OCI-LY3 (cell line): ENCODE measurements at regions not wholly inside any gene's neighbourhood (a gene's known extent, or its start where the extent isn't known, plus 50 kb on each side); places are given as distances from the start of the nearest gene placed in this dataset.
"Not testable (repeated sequence)": the region's sequence is repeated elsewhere in the genome, so short reads cannot be mapped to it uniquely, and the experiment has no call there.

Source experiments
- H2AFZ ChIP-seq: fragments of 200-600, 300-600 bp; shearing (Covaris generic); 2 replicates; pipeline ENCODE4 v1.6.0; 2014; ENCODE audit warnings: antibody characterized with exemption, low read depth, low read length
- H3K27ac ChIP-seq: fragments of 200-600, 300-600 bp; sonication (generic); 2 replicates; pipeline ENCODE4 v1.5.1; 2014; ENCODE audit warnings: mild to moderate bottlenecking, low read length, moderate library complexity, mixed read lengths
- H3K27me3 ChIP-seq: fragments of 200-600, 300-600 bp; sonication (generic); 2 replicates; pipeline ENCODE4 v1.6.1; 2014; ENCODE audit warnings: low read depth, low read length, mixed read lengths
- H3K36me3 ChIP-seq: fragments of 200-600, 300-600 bp; sonication (generic); replicated peaks from 2 replicates; pipeline ENCODE3; 2014; ENCODE audit warnings: low read depth, low read length, mixed read lengths
- H3K4me1 ChIP-seq: fragments of 300-600, 200-600 bp; sonication (generic); 2 replicates; pipeline ENCODE4 v1.6.1; 2014; ENCODE audit warnings: low read length, mixed read lengths
- H3K4me2 ChIP-seq: fragments of 200-600, 300-600 bp; sonication (generic); 2 replicates; pipeline ENCODE4 v1.6.1; 2014; ENCODE audit warnings: low read length, mixed read lengths
- H3K4me3 ChIP-seq: fragments of 300-600, 200-600 bp; sonication (generic); 2 replicates; pipeline ENCODE4 v1.5.1; 2014; ENCODE audit warnings: antibody characterized with exemption, mild to moderate bottlenecking, low read length, moderate library complexity
- H3K79me2 ChIP-seq: fragments of 300-600, 200-600 bp; shearing (Covaris generic); 2 replicates; pipeline ENCODE4 v1.6.1; 2014; ENCODE audit warnings: mild to moderate bottlenecking, low read length, mixed read lengths
- H3K9ac ChIP-seq: fragments of 300-600, 200-600 bp; shearing (Covaris generic); 2 replicates; pipeline ENCODE4 v1.6.0; 2014; ENCODE audit warnings: mild to moderate bottlenecking, low read length, moderate library complexity
- H3K9me3 ChIP-seq: fragments of 200-600, 300-600 bp; shearing (Covaris generic); 2 replicates; pipeline ENCODE4 v1.6.1; 2014; ENCODE audit warnings: low read length, mixed read lengths; ENCODE audit not compliant: insufficient read depth
- H4K20me1 ChIP-seq: fragments of 200-600, 300-600 bp; sonication (generic); 2 replicates; pipeline ENCODE4 v1.6.1; 2016; ENCODE audit warnings: low read length, mixed read lengths; ENCODE audit not compliant: insufficient read depth
- EZH2phosphoT487 ChIP-seq: fragments of 200-600 bp; shearing (Covaris generic); IDR thresholded peaks from 2 replicates; pipeline ENCODE4 v1.6.1; 2018; ENCODE audit warnings: antibody characterized with exemption, mixed run types, low read depth
- TF ChIP-seq, protein P1 (sequence below): fragments of 200-600, 300-600 bp; sonication (generic); IDR thresholded peaks from 2 replicates; pipeline ENCODE4 v1.5.1; 2014; ENCODE audit warnings: antibody characterized with exemption, low read length, low read depth

DNA sequence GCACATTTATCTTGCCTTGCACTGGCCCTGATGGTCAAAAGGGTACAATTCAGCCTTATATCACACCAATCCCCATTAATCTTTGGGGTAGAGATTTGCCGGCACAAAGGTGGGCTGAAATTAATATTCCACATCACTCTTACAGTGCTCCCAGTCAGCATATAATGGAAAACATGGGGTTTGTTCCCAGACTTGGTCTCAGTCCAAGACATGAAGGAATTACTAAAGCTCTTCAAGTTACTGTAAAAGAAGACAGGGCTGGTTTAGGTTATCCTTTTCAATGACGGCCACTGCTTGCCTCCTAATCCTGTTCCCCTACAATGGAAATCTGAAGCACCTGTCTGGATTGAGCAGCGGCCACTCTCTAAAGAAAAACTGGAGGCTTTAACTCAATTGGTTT is 160.7 kb downstream of the IER5 start:
- Histone ChIP-seq H2AFZ (no peak overlapping the region), H3K27me3 (peaks cover 47% of the 10 kb centered on the region), H4K20me1 (no peaks in the 10 kb centered on the region; the same call in 1 of the 2 replicates), H3K27ac (no peak overlapping the region), H3K4me3 (no peak overlapping the region), H3K9ac (no peak overlapping the region), H3K4me1 (no peaks in the 10 kb centered on the region), H3K36me3 (no peaks in the 10 kb centered on the region), H3K9me3 (no peaks in the 10 kb centered on the region), H3K79me2 (no peaks in the 10 kb centered on the region), H3K4me2 (no peak overlapping the region)
- no peak for TF ChIP-seq EZH2phosphoT487
- TF ChIP-seq, protein P1, sequence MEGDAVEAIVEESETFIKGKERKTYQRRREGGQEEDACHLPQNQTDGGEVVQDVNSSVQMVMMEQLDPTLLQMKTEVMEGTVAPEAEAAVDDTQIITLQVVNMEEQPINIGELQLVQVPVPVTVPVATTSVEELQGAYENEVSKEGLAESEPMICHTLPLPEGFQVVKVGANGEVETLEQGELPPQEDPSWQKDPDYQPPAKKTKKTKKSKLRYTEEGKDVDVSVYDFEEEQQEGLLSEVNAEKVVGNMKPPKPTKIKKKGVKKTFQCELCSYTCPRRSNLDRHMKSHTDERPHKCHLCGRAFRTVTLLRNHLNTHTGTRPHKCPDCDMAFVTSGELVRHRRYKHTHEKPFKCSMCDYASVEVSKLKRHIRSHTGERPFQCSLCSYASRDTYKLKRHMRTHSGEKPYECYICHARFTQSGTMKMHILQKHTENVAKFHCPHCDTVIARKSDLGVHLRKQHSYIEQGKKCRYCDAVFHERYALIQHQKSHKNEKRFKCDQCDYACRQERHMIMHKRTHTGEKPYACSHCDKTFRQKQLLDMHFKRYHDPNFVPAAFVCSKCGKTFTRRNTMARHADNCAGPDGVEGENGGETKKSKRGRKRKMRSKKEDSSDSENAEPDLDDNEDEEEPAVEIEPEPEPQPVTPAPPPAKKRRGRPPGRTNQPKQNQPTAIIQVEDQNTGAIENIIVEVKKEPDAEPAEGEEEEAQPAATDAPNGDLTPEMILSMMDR = no peak

DNA sequence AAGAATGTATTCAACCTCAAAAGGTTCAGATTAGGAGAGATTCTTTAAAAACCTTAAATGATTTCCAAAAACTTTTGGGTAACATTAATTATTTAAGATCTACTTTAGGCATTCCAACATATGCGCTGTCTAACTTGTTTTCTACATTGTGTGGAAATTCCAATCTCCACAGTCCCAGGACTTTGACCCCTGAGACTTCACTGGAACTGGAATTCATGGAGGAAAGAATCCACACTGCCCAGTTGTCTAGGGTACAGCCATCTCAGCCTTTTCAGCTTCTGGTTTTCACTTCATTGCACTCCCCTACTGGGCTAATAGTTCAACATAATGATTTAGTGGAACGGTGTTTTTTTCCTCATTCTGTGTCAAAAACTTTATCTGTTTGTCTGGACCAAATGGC is 161.5 kb downstream of the IER5 start:
- no peak overlapping the region for H3K9ac ChIP-seq
- no peaks in the 10 kb centered on the region; the same call in 1 of the 2 replicates for H4K20me1 ChIP-seq

DNA sequence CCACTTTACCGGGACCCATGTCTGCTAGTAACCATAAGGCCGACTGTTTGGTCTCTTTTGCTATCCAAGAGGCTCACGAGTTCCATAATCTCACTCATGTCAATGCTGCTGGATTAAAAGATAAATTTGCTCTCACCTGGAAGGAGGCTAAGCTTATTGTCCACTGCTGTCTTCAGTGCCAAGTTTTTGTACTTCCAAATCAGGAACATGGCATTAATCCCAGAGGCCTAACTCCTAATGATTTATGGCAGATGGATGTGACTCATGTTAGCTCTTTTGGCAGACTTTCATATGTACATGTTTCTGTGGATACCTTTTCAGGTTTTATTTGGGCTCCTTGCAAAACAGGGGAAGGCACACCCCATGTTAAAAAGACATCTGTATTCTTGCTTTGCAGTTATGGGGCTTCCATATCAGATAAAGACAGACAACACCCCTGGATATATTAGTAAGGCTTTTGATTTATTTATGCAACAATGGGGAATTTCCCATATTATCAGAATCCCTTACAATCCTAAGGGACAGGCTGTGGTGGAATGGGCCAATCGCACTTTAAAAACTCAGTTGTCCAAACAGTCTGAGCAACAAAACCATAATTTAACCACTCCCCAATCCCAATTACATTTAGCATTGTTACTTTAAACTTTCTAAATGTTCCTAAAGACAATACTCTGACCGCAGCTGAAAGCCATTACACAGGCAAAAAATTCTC is 162.7 kb downstream of the IER5 start:
- peaks cover 46% of the 10 kb centered on the region for H3K27me3 ChIP-seq
- TF ChIP-seq EZH2phosphoT487 = no peak
- TF ChIP-seq, protein P1 = no peak

More for the DNA sequence above, 161.5 kb downstream of the IER5 start:
- H3K4me2 ChIP-seq = no peak overlapping the region
- no peaks in the 10 kb centered on the region for H3K4me1 ChIP-seq
- H3K27ac ChIP-seq = no peak overlapping the region
- H3K27me3 ChIP-seq = peaks cover 43% of the 10 kb centered on the region
- no peaks in the 10 kb centered on the region for H3K36me3 ChIP-seq
- H3K4me3 ChIP-seq = no peak overlapping the region
- no peaks in the 10 kb centered on the region for H3K9me3 ChIP-seq
- H2AFZ ChIP-seq = no peak overlapping the region
- no peak for TF ChIP-seq EZH2phosphoT487
- TF ChIP-seq, protein P1 = no peak
- no peaks in the 10 kb centered on the region for H3K79me2 ChIP-seq

DNA sequence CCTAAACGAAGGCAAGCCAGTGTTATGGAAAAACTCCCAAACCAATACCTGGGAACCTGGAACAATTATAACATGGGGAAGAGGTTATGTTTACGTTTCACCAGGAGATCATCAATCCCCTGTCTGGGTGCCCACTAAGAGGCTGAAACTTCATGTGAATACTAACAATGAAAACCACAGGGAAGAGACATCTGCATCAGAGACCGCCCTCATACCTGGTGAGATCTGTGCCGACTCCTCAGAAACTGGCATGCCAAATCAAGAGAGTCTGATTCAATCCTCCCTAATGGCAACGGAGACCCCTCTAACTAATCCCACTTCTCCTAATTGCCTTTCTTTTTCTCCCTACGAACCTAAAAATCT is 163.2 kb downstream of the IER5 start:
- Histone ChIP-seq H3K27me3 (peaks cover 50% of the 10 kb centered on the region), H4K20me1 (no peaks in the 10 kb centered on the region; the same call in 1 of the 2 replicates), H3K9me3 (no peaks in the 10 kb centered on the region), H3K4me1 (peaks cover 10% of the 10 kb centered on the region), H2AFZ (no peak overlapping the region), H3K27ac (no peak overlapping the region), H3K79me2 (no peaks in the 10 kb centered on the region), H3K9ac (no peak overlapping the region), H3K36me3 (no peaks in the 10 kb centered on the region), H3K4me3 (no peak overlapping the region), H3K4me2 (no peak overlapping the region)
- TF ChIP-seq EZH2phosphoT487 = no peak
- TF ChIP-seq, protein P1 = no peak

More for the DNA sequence above, 162.7 kb downstream of the IER5 start:
- Histone ChIP-seq H3K4me2 (no peak overlapping the region), H3K27ac (no peak overlapping the region), H3K4me3 (no peak overlapping the region), H3K4me1 (peaks cover 4% of the 10 kb centered on the region), H2AFZ (no peak overlapping the region), H3K9me3 (no peaks in the 10 kb centered on the region), H3K36me3 (no peaks in the 10 kb centered on the region), H3K9ac (no peak overlapping the region), H3K79me2 (no peaks in the 10 kb centered on the region), H4K20me1 (no peaks in the 10 kb centered on the region; the same call in 1 of the 2 replicates)

DNA sequence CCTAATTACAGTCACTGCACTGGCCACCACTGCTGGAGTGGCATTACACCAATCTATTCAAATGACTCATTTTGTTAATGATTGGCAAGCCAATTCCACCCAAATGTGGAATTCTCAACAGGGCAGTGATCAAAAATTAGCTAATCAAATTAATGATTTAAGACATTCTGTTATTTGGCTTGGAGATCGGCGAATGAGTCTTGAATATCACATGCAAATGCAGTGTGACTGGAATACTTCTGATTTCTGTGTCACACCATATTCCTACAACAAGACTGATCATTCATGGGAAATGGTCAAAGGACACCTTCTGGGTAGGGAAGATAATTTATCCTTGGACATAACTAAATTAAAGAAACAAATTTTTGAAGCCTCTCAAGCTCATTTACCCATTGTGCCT is 165.1 kb downstream of the IER5 start:
- not testable (repeated sequence) for H4K20me1 ChIP-seq, H3K27ac ChIP-seq, H3K9me3 ChIP-seq, H3K4me2 ChIP-seq, H3K36me3 ChIP-seq, H3K4me3 ChIP-seq, H3K79me2 ChIP-seq, H3K9ac ChIP-seq, H2AFZ ChIP-seq
- peaks cover 67% of the 10 kb centered on the region for H3K27me3 ChIP-seq
- H3K4me1 ChIP-seq = peaks cover 19% of the 10 kb centered on the region
